PC-9 (cell line): ENCODE measurements at regions not wholly inside any gene's neighbourhood (a gene's known extent, or its start where the extent isn't known, plus 50 kb on each side); places are given as distances from the start of the nearest gene placed in this dataset.

ENCODE experiments used
- EZH2 ChIP-seq: fragments of 200-600 bp; sonication (generic); IDR thresholded peaks from 2 replicates; pipeline ENCODE4 v1.8.0; 2017; ENCODE audit warnings: antibody characterized with exemption, low read depth
- TF ChIP-seq, protein P1 (sequence below): fragments of 200-600 bp; sonication (generic); conservative IDR thresholded peaks from 2 replicates; pipeline ENCODE4 v1.6.1; 2017; ENCODE audit warnings: mixed run types, antibody characterized with exemption, mild to moderate bottlenecking, moderate library complexity

DNA sequence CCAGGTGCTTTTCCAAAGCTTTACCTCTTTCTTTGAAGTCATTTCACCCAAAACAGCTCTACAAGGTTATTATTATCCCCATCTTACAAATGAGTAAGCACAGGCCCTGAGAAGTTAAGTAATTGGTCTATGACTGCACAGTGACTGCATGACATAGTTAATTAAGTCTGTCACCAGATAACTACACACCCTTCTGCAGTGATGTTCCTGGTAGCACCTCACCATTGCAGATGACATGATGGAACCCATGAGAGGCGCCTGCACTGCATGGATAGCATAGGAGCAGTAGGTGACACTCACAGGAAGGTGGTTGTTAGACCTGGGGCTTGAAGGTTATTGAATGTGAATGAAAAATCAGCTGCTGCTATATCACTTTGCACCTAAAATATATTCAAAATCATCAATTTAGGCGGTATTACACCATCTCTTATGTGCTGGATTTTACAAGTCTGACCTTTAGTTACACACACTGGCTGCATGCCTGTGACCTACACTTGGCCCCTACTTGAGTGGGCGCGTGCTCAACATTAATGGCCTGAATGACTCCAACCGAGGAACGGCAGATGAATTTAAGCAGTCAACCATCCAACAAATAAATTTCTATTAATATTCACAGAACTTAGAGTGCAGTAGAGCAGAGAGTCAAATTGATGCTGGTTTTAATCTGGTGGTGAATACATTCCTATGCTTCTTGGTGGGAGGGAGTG lies 239.6 kb downstream of the CDH11 start:
- TF ChIP-seq, protein P1, sequence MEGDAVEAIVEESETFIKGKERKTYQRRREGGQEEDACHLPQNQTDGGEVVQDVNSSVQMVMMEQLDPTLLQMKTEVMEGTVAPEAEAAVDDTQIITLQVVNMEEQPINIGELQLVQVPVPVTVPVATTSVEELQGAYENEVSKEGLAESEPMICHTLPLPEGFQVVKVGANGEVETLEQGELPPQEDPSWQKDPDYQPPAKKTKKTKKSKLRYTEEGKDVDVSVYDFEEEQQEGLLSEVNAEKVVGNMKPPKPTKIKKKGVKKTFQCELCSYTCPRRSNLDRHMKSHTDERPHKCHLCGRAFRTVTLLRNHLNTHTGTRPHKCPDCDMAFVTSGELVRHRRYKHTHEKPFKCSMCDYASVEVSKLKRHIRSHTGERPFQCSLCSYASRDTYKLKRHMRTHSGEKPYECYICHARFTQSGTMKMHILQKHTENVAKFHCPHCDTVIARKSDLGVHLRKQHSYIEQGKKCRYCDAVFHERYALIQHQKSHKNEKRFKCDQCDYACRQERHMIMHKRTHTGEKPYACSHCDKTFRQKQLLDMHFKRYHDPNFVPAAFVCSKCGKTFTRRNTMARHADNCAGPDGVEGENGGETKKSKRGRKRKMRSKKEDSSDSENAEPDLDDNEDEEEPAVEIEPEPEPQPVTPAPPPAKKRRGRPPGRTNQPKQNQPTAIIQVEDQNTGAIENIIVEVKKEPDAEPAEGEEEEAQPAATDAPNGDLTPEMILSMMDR: no peak
- TF ChIP-seq EZH2: no peak
